D721Med (cell line): ENCODE measurements at regions not wholly inside any gene's neighbourhood (a gene's known extent, or its start where the extent isn't known, plus 50 kb on each side); places are given as distances from the start of the nearest gene placed in this dataset.

Source experiments
- DNase-seq: peaks from one replicate; pipeline ENCODE4 v3.0.0; 2011; ENCODE audit warnings: low spot score; ENCODE audit not compliant: insufficient read length
- FAIRE-seq: peaks from 2 replicates; lab custom pipeline; 2011; peaks lifted over from hg19 to GRCh38; lab: Jason Lieb, UNC
- TF ChIP-seq, protein P1 (sequence below): IDR thresholded peaks from 2 replicates; pipeline ENCODE4 v1.5.1; 2012; ENCODE audit warnings: mild to moderate bottlenecking, control low read depth; ENCODE audit not compliant: insufficient read depth; ENCODE audit errors: missing control alignments

DNA sequence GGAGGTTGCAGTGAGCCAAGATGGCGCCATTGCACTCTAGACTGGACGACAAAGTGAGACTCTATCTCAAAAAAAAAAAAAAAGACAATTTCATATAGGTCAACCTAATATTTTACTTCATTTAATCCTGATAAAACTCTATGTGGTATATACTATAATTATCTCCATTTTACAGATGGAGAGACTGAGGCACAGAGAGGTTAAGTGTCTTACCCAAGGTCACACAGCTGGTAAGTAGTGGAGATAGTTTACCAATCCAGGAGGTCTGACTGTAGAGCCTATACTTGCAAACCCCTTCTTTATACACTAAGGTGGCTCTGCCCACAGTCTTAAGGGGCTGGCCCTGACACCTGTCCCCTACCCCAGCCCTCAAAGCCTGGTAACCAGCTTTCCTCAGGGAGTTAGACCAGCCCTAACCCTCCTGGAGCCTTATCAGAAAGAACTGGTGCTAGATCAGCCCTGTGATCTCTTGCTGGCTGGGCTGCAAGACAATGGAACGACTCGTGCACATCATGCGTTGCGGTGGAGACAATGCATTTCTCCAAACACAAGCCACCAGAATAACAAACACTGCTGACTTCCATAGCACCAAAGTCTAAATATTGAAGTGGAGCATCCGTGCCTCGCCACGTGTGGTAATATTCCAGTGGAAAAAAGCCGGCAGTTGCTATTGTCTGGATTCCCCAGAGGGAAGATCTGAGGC lies 60.0 kb upstream of the SMAD3 start:
- FAIRE-seq, result no peak
- TF ChIP-seq, protein P1, sequence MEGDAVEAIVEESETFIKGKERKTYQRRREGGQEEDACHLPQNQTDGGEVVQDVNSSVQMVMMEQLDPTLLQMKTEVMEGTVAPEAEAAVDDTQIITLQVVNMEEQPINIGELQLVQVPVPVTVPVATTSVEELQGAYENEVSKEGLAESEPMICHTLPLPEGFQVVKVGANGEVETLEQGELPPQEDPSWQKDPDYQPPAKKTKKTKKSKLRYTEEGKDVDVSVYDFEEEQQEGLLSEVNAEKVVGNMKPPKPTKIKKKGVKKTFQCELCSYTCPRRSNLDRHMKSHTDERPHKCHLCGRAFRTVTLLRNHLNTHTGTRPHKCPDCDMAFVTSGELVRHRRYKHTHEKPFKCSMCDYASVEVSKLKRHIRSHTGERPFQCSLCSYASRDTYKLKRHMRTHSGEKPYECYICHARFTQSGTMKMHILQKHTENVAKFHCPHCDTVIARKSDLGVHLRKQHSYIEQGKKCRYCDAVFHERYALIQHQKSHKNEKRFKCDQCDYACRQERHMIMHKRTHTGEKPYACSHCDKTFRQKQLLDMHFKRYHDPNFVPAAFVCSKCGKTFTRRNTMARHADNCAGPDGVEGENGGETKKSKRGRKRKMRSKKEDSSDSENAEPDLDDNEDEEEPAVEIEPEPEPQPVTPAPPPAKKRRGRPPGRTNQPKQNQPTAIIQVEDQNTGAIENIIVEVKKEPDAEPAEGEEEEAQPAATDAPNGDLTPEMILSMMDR, result no peak
- DNase-seq, result no peak

DNA sequence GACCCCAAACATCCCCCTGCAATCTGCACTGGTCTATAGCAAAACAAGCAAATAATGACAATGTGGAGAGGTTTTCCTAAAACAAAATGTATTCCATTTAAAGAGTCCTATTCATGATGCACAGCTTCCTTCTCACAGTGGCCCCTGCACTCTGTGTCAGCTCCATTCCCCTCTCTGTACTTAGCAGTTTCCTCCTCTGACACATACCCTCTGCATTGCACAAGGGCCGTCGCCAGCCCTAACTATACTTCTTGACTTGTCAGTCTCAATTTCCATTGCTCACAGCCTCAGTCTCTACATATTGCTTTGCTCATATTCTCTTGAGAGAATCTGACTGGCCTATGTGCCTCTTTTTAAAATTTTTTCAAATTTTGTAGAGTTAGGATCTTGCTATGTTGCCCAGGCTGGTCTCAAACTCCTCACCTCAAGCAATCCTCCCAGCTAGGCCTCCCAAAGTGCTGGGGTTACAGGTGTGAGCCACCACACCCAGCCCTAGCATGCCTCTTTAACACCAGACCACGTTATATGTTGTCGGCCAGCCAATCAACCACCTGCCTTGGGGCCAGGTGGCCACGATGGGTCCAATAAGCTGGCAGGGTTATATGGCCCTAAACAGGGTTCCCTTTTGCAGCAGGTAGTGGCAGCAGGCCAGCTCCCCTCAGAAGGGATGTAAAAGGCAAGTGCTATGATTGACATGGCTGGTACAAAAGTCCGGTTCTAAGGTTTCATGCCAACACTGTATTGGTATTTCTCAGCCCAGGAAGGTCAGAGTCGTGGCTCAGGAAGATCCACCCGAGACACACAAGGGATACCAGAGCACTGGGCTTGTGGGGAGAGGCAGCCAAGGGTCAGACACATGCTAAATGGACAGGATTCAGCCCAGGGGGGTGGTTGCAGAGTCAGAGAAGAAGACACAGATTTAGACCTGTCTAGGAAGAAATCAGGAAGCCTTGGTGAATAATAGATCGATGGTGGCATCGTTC lies 59.0 kb upstream of the SMAD3 start:
- FAIRE-seq, result no peak
- no peak for DNase-seq
- TF ChIP-seq, protein P1, result no peak

GRCh38 chr15:67009576-67010569 lies 55.5 kb upstream of the SMAD3 start:
- DNase-seq (no peak), FAIRE-seq (no peak)
- TF ChIP-seq, protein P1, result no peak

DNA sequence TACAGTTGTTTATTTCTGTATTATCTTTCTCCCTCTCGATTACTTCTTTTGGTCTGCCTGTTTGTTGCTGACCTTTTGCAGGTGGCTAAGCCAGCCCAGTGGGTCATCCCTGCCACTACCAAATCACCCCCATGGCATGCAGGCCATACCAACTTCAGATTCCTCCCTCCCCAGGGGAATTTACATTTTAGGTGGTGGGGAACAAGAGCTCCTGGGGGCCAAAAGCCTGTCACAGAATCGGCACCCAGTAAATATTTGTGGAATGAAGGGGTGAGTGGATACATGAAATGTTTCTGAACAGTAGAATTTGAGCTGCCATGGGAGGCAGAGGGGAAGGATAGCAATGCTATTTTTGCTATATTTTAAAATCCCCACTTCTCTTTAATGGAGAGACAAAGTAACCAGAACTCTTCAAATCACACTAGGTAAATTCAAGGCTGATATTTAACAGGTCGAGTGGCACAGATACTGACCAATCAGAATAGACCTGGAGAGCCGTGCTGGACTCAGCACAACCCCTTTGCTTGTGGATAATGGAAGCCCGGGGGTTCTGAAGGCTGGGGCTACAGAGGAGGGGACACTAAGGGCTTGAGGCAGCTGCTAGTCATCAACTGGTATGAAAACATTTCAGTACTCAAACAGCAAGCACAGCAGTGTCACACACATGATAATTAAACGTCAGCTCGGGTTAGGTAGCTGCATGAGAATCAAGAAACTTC lies 54.3 kb upstream of the SMAD3 start:
- no peak for FAIRE-seq
- no peak for DNase-seq
- TF ChIP-seq, protein P1, result no peak

DNA sequence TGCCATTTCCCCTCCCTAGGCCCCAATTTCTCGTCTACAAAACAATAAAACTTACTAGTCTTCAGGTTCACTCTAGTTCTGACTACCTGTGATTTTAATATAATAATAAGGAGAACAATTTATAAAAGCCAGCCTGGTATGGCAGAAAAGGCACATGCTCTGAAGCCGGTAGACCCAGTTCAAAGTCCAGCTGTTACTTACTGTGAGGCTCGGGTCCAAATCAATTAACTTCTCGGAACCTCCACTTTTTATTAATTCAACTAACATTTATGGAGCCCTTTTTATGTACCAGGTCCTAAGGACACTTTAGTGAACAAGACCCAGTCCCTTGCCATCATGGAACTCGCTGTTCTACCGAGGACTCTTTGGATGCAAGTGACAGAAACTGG lies 53.8 kb upstream of the SMAD3 start:
- TF ChIP-seq, protein P1, result no peak
- DNase-seq (no peak), FAIRE-seq (no peak)

DNA sequence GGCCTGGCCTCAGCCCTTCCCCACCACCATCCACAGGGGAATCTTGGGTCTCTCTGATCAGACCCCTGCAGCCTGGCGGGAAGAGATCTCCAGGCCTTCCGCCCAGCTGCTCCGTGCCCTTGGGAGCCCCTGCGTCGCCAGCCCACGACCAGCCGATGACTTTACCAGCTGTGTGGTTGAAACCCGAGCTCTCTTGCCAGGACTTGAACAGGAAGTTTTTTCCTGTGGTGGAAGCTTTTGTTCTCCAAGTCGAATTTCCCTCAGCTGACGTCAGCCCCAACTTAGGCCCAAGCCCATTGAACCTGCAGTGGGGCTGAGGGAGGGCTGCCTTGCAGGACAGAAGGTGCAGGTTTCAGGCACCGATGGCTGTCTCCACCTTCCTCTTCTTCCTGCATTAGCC lies 51.7 kb upstream of the SMAD3 start:
- TF ChIP-seq, protein P1, result no peak
- no peak for DNase-seq
- no peak for FAIRE-seq
